ENCODE measurements at regions not wholly inside any gene's neighbourhood (a gene's known extent, or its start where the extent isn't known, plus 50 kb on each side); places are given as distances from the start of the nearest gene placed in this dataset.

DNA sequence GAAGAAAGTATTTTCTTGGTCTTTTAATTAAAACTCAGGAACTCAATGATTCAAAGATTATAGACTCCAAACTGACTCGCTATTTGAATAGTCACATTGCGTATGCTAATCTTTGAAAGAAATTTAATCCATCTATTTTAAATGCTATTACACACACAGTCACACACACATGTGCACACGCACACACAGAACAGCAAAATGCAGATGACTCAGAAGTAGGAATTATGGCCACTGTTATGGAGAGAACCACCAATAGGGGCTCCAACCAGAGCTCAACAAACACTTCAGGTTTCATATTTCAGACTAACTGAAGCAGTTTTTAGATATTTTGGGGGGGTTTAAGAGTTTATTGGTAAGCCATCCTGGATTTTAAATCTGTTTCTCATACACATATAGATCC lies 1917.9 kb downstream of the EFNA5 start:
- DNase-seq = no peak

DNA sequence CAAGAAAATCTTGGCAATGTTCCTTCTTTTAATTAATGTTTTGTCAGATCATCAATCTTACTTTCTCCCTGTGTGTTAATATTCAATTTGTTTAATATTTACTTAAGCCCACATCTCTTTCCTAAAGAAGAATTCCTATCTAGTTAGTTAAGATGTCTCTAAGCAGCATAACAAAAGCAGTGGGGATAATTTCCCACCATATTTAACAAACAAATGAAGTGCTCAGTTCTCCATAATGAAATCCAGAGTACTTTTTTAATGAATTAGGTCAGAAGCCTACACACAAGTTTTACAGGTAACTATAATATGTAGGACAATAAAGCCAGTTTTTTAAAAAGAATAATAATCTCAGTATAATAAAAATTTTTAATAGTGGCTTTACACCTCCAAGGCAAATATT lies 1918.8 kb downstream of the EFNA5 start:
- DNase-seq = no peak

DNA sequence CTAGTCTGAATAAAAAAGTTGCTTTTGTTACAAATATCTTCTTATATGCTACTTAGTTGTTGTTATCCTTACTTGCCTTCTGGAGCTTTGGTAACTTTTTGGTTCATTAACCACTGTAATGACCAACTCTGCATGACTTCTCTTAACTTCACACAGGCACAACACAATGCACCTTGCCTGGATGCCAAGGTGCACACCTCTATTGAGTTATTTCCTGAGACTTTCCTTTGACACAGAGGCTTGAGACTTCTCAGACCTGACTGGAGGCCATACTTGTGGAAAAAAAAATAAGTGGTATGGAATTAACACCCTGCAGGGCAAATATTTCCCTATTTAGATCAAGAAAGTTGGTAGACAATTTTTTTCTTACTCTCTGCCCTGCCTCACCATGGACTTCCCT lies 1925.6 kb downstream of the EFNA5 start:
- DNase-seq = no peak

DNA sequence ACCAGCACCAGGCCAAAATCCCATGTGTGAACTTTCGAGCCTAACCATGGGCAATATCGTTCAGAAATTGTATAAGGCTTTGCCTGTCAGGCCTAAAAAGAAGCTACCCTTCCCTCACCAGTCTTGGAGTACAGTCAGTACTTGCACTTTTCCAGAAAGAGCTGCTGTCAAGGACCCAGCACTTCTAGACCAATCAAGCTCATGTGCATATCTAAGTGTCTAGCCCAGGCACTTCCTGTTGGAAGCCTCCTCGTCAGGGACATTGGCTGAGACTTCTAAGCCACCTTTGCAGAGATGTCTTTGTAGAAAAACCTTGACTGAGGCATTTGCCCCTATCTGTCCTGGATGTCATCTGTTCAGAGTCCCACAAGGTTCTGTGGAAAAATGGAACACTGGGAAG lies 1930.5 kb downstream of the EFNA5 start:
- no peak for DNase-seq

GRCh38 chr5:105739732-105740131 lies 1931.0 kb downstream of the EFNA5 start:
- DNase-seq = no peak

- no peak for DNase-seq
Observed at GRCh38 chr5:105735704-105736103, 1935.0 kb downstream of the EFNA5 start.

DNA sequence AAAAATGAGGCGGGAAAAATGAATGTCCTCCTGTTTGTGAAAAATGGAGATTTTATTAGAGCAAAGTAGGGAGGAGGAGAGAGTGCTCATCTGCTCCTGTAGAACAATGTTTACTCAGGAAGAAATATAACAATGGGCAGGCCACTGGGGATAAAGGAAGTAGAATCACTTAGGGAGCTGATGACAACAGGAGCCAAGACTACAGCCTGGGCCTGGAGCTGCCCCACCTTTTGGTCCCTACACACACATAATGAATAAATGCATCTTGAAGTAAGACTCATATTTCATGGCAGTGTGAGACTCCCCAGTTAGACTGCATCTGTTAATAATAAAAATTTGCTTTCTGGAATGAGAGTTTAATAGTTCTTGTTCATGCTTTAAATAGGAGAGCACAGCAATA lies 1939.8 kb downstream of the EFNA5 start:
- DNase-seq = no peak

GRCh38 chr5:105726093-105726492 lies 1944.6 kb downstream of the EFNA5 start:
- no peak for DNase-seq

DNA sequence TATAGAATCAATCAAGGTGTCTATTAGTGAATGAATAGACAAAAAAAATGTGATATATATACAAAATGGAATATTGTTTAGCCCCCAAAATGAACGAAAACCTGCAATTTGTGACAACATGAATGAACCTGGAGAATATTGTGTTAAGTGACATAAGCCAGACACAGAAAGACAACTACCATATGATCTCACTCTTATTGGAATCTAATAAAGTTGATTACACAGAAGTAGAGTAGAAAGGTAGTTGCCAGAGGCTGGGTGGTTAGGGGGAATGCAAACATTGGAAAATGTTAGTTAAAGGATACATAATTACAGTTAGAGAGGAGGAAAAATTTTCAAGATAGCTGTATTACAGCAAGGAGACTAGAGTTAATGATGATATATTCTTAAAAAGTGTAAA lies 1962.3 kb downstream of the EFNA5 start:
- no peak for DNase-seq

DNA sequence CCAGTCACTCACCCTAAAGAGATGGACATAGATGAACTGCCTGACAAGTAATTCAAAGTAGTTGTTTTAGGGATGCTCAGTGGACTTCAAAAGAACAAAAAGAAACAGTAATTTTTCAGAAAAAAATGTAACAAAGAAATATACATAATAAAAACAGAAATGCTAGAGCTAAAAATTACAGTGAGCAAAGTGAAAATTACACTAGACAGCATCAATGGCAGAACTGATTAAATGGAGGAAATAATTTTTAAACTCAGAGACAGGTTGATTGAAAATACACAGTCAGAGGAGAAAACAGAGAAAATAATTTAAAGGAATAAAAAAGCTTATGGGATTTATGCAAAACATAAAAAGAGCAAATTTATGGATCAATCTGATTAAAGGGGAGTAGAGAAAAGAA lies 1968.4 kb downstream of the EFNA5 start:
- no peak for DNase-seq

- no peak for DNase-seq
Observed at GRCh38 chr5:105696440-105696839, 1974.3 kb downstream of the EFNA5 start.

DNA sequence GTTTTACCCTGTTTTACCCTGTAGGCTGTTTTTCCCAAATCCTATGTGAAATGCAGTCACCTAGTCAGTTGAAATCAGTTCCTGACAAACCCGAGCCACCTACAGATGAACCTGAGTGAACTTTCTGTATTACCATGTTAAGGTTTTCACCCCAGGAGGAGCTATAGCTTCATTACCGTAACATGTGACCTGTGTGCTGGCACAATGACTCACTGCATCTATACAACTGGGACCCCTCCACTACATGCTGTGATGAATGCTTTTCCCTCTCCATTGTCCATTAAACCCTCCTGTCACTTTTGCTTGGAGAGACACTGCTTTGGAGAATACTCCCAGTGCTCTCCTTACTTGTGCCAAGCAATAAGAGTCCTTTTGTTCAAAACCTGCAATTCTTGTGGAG lies 1974.8 kb downstream of the EFNA5 start:
- no peak for DNase-seq

DNA sequence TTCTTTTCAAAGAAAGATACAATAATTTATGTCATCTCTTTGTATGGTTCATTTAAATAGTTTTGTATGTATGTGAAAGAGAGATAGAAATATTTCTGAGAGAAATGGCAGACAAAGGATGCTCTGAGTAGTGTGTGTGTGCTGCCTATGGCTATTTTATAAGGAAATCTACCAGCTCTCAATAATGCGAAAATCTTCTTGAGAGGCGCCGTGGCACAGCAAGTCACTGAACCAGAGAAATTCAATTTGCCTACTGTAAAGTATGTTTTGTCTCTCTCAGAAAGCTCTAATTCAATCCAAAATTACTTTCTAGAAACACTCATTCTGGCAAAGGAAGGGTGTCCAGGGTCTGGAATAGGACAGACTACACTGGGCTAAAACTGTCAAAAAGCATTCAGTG lies 1981.1 kb downstream of the EFNA5 start:
- no peak for DNase-seq

DNA sequence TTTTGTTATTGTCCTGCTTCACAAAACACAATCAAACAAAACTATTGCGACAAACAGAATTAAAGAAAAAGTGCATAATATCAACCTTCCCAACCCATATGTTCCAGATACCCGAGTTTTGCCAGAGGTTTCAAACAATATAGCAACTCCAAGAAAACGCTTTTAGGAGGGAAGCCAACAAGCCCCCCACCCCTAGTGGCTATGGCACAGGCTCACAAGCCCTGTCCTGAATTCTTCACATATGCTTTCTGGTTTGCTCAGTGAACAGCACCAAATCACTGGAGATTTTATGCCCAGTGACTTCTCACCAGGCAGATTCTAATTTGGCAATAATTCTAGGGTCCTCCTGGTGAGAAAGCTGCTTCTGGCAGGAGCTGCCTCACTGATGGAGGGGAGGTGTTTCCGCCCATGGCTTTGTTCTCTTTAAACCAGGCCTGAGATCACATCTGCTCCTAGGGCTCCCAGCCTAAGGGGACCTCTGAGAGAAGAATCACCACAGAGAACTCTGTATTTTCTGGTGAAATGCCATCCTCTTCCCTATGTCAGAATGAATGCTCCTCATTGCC lies 1982.4 kb downstream of the EFNA5 start:
- no peak for DNase-seq

- DNase-seq = no peak
Observed at GRCh38 chr5:105687493-105687892, 1983.2 kb downstream of the EFNA5 start.

GRCh38 chr5:105685884-105686283 lies 1984.9 kb downstream of the EFNA5 start:
- DNase-seq = no peak

DNA sequence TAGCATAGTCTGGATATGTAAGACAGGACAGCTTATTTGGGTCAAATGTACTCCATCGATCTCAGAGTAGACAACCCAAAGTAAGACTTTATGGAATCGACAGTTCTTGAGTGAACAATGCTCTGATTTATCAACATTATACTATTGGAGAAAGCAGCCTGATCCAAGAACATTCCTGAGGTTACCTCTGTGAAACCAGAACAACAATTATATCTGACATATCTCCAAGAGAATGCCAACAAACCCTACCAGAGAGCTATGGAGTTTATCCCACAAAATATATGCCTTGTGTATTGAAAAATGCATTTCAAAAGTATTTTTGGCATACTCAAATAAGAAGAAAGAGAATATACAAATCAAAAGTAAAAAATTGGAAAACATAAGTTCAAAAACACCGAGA lies 1985.9 kb downstream of the EFNA5 start:
- no peak for DNase-seq

- DNase-seq = no peak
Observed at GRCh38 chr5:105680858-105681475, 1989.8 kb downstream of the EFNA5 start.

DNA sequence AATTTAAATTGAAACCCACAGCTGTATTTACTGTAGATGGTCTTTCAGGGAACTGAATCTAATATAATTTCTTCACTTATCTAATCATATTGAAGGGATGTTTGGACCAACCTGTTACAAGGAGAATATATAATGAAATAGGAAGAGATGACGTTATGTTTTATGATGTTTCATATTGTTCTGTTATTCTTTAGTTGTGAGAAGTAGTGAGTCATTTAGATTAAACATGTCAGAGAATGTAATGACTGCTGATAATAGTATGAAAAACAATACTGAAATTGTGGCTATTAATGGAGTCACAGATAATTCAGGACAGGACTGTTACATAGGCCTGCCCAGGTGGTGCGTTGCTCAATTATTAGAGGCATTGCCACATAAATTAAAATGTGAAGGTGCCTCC lies 1993.4 kb downstream of the EFNA5 start:
- no peak for DNase-seq

- no peak for DNase-seq
Observed at GRCh38 chr5:105670596-105670995, 2000.1 kb downstream of the EFNA5 start.

GRCh38 chr5:105663671-105664070 lies 2007.1 kb downstream of the EFNA5 start:
- no peak for DNase-seq

GRCh38 chr5:105659396-105659795 lies 2011.3 kb downstream of the EFNA5 start:
- no peak for DNase-seq

DNA sequence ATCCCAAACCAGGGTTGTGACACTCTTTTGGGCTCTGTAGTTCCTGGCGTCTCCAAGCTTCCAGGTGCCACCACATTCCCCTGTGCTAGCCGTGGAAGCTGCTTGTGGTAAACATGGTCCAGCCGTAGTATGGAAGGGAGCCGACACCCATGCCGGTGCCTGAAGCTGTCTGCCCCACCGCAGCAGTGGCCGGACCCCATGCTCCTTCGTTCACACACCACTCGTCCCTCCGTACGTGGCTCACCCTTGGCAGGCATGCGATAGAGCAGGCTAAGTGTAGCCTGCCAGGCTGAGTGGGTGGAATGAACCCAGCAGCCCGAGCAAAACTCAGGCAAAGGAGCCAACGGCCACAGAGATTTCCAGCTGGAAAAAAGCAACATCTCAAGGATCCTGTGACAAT lies 2030.4 kb downstream of the EFNA5 start:
- DNase-seq = no peak

DNA sequence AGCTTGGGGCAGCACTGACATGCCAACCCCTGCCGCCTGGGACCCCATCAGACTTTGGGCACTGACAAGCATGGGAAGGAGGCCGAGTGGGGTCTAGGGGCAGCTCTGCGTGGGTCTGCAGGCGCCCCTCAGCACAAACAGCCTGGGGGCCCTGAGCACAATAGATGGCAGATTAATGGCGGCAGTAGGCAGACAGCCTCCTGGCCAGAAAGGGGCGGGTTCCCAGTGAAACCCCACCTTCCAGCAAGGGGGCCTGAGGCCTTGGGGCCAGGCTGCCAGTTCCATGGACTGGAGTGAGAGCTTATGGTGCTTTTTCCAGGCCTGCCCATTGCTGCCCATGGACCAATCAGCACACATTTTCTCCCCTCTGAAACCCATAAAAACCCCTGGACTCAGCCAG lies 2031.2 kb downstream of the EFNA5 start:
- DNase-seq = no peak

- DNase-seq = no peak
Observed at GRCh38 chr5:105639068-105639467, 2031.7 kb downstream of the EFNA5 start.

Measured in hippocampal formation (tissue), 2 donors.